SK-N-SH treated with all-trans-retinoic acid at 6 μM for 48 hours (cell line): ENCODE measurements at regions not wholly inside any gene's neighbourhood (a gene's known extent, or its start where the extent isn't known, plus 50 kb on each side); places are given as distances from the start of the nearest gene placed in this dataset.

Experiments
- ATAC-seq: fragments of 200-7000 bp; cut with Tn5 transposase; 3 replicates; pipeline ENCODE4 v1.9.1; 2020; ENCODE audit warnings: mild to moderate bottlenecking, moderate library complexity
- ARNTL ChIP-seq: fragments of 450-650 bp; formaldehyde crosslinking; IDR thresholded peaks from 2 replicates; pipeline ENCODE4 v1.5.0; 2020; ENCODE audit warnings: low read depth, mild to moderate bottlenecking, moderate library complexity, borderline replicate concordance
- BACH2 ChIP-seq: fragments of 250-450 bp; sonication (Bioruptor Pico); IDR thresholded peaks from 2 replicates; pipeline ENCODE4 v1.9.0; 2021; ENCODE audit warnings: mild to moderate bottlenecking, borderline replicate concordance
- CREB5 ChIP-seq: fragments of 250-450 bp; sonication (Bioruptor Pico); IDR thresholded peaks from 2 replicates; pipeline ENCODE4 v1.5.1; 2020; ENCODE audit warnings: low read depth, mild to moderate bottlenecking, moderate library complexity
- CSDC2 ChIP-seq: fragments of 250-450 bp; sonication (Bioruptor Pico); IDR thresholded peaks from 2 replicates; pipeline ENCODE4 v1.5.0; 2020; ENCODE audit warnings: mild to moderate bottlenecking, moderate library complexity
- CSRNP3 ChIP-seq: fragments of 250-450 bp; sonication (Bioruptor Pico); IDR thresholded peaks from 2 replicates; pipeline ENCODE4 v1.5.1; 2021; ENCODE audit warnings: mild to moderate bottlenecking, moderate library complexity
- ESRRG ChIP-seq: fragments of 250-450 bp; sonication (Bioruptor Pico); IDR thresholded peaks from 2 replicates; pipeline ENCODE4 v1.6.1; 2021; ENCODE audit warnings: mild to moderate bottlenecking
- GLIS3 ChIP-seq: fragments of 250-450 bp; sonication (Bioruptor Pico); IDR thresholded peaks from 2 replicates; pipeline ENCODE4 v1.5.0; 2020; ENCODE audit warnings: mild to moderate bottlenecking, moderate library complexity
- ISL1 ChIP-seq: fragments of 250-450 bp; sonication (Bioruptor Pico); IDR thresholded peaks from 2 replicates; pipeline ENCODE4 v2.1.2; 2022; ENCODE audit warnings: mild to moderate bottlenecking, moderate library complexity
- OSR1 ChIP-seq: fragments of 250-450 bp; sonication (Bioruptor Pico); IDR thresholded peaks from 2 replicates; pipeline ENCODE4 v1.8.0; 2022; ENCODE audit warnings: moderate library complexity, mild to moderate bottlenecking, inconsistent platforms
- PATZ1 ChIP-seq: fragments of 250-450 bp; sonication (Bioruptor Pico); IDR thresholded peaks from 2 replicates; pipeline ENCODE4 v1.8.0; 2020; ENCODE audit warnings: mild to moderate bottlenecking, moderate library complexity, borderline replicate concordance
- POU6F1 ChIP-seq: fragments of 250-450 bp; sonication (Bioruptor Pico); IDR thresholded peaks from 2 replicates; pipeline ENCODE4 v1.8.0; 2021; ENCODE audit warnings: low read depth, mild to moderate bottlenecking, moderate library complexity, borderline replicate concordance
- PPARA ChIP-seq: fragments of 250-450 bp; sonication (Bioruptor Pico); IDR thresholded peaks from 2 replicates; pipeline ENCODE4 v1.5.0; 2020; ENCODE audit warnings: mild to moderate bottlenecking, borderline replicate concordance
- RARB ChIP-seq: fragments of 250-450 bp; sonication (Bioruptor Pico); IDR thresholded peaks from 2 replicates; pipeline ENCODE4 v1.8.0; 2021; ENCODE audit warnings: mild to moderate bottlenecking, moderate library complexity
- TCF4 ChIP-seq: fragments of 250-450 bp; sonication (Bioruptor Pico); IDR thresholded peaks from 2 replicates; pipeline ENCODE4 v1.8.0; 2021; ENCODE audit warnings: mild to moderate bottlenecking, moderate library complexity, borderline replicate concordance
- TOX ChIP-seq: fragments of 250-450 bp; sonication (Bioruptor Pico); IDR thresholded peaks from 2 replicates; pipeline ENCODE4 v1.8.0; 2021; ENCODE audit warnings: mild to moderate bottlenecking, moderate library complexity, borderline replicate concordance
- TSHZ2 ChIP-seq: fragments of 250-450 bp; sonication (Bioruptor Pico); IDR thresholded peaks from 2 replicates; pipeline ENCODE4 v1.5.0; 2020; ENCODE audit warnings: mild to moderate bottlenecking, moderate library complexity
- ZC3H10 ChIP-seq: fragments of 250-450 bp; sonication (Bioruptor Pico); IDR thresholded peaks from 2 replicates; pipeline ENCODE4 v1.5.1; 2021; ENCODE audit warnings: mild to moderate bottlenecking, moderate library complexity
- ZFP30 ChIP-seq: fragments of 450-650 bp; formaldehyde crosslinking; IDR thresholded peaks from 2 replicates; pipeline ENCODE4 v1.5.0; 2022; ENCODE audit warnings: mild to moderate bottlenecking, moderate library complexity
- ZNF565 ChIP-seq: fragments of 450-650 bp; formaldehyde crosslinking; conservative IDR thresholded peaks from 2 replicates; pipeline ENCODE4 v1.5.0; 2020; ENCODE audit warnings: low read depth, mild to moderate bottlenecking, moderate library complexity
- ZNF70 ChIP-seq: fragments of 450-650 bp; formaldehyde crosslinking; IDR thresholded peaks from 2 replicates; pipeline ENCODE4 v1.5.0; 2020; ENCODE audit warnings: mild to moderate bottlenecking, moderate library complexity
- ZNF8 ChIP-seq: fragments of 450-650 bp; formaldehyde crosslinking; IDR thresholded peaks from 2 replicates; pipeline ENCODE4 v1.5.0; 2020; ENCODE audit warnings: mild to moderate bottlenecking, moderate library complexity

GRCh38 chr16:72615856-72616255 lies 432.1 kb downstream of the ZFHX3 start (continued):
- no peak for TF ChIP-seq ESRRG (CRISPR knock-in tag)
- no peak for TF ChIP-seq PATZ1 (CRISPR knock-in tag)
- TF ChIP-seq ZNF70 = no peak
- no peak for TF ChIP-seq ZNF565 (CRISPR knock-in tag)
- no peak for TF ChIP-seq ZNF8 (CRISPR knock-in tag)
- TF ChIP-seq PPARA (CRISPR knock-in tag) = no peak
- TF ChIP-seq ARNTL (CRISPR knock-in tag) = no peak
- TF ChIP-seq OSR1 (CRISPR knock-in tag) = no peak

- TF ChIP-seq ZFP30 (CRISPR knock-in tag) (no peak), PPARA (CRISPR knock-in tag) (no peak), ZC3H10 (CRISPR knock-in tag) (no peak), GLIS3 (no peak), PATZ1 (CRISPR knock-in tag) (no peak), ZNF565 (CRISPR knock-in tag) (no peak), CREB5 (no peak), BACH2 (CRISPR knock-in tag) (no peak), ISL1 (CRISPR knock-in tag) (no peak), TCF4 (CRISPR knock-in tag) (no peak), ZNF8 (CRISPR knock-in tag) (no peak), ESRRG (CRISPR knock-in tag) (no peak), OSR1 (CRISPR knock-in tag) (no peak), CSDC2 (CRISPR knock-in tag) (no peak), TSHZ2 (CRISPR knock-in tag) (no peak), CSRNP3 (CRISPR knock-in tag) (no peak), RARB (CRISPR knock-in tag) (no peak), TOX (no peak)
- ATAC-seq = no peak
Measured at GRCh38 chr16:72612718-72613117, 435.2 kb downstream of the ZFHX3 start.

GRCh38 chr16:72612256-72612655 lies 435.7 kb downstream of the ZFHX3 start:
- TF ChIP-seq BACH2 (CRISPR knock-in tag) (no peak), ZFP30 (CRISPR knock-in tag) (no peak), PPARA (CRISPR knock-in tag) (no peak), TOX (no peak), ZC3H10 (CRISPR knock-in tag) (no peak), POU6F1 (no peak), CSRNP3 (CRISPR knock-in tag) (no peak), ARNTL (CRISPR knock-in tag) (no peak), ZNF565 (CRISPR knock-in tag) (no peak), ISL1 (CRISPR knock-in tag) (no peak), CSDC2 (CRISPR knock-in tag) (no peak), TCF4 (CRISPR knock-in tag) (no peak), TSHZ2 (CRISPR knock-in tag) (no peak)
- ATAC-seq = no peak
